ENCODE measurements at regions not wholly inside any gene's neighbourhood (a gene's known extent, or its start where the extent isn't known, plus 50 kb on each side); places are given as distances from the start of the nearest gene placed in this dataset.

GRCh38 chr5:164435576-164435975 lies 930.2 kb downstream of the MAT2B start:
- H3K27ac ChIP-seq = no peak overlapping the region
- no peak for DNase-seq
- H3K27me3 ChIP-seq = no peaks in the 10 kb centered on the region
- H3K4me1 ChIP-seq = no peaks in the 10 kb centered on the region
- no peak overlapping the region for H3K4me3 ChIP-seq
- H3K36me3 ChIP-seq = no peaks in the 10 kb centered on the region
- H3K9me3 ChIP-seq = no peaks in the 10 kb centered on the region
- TF ChIP-seq, protein P1, sequence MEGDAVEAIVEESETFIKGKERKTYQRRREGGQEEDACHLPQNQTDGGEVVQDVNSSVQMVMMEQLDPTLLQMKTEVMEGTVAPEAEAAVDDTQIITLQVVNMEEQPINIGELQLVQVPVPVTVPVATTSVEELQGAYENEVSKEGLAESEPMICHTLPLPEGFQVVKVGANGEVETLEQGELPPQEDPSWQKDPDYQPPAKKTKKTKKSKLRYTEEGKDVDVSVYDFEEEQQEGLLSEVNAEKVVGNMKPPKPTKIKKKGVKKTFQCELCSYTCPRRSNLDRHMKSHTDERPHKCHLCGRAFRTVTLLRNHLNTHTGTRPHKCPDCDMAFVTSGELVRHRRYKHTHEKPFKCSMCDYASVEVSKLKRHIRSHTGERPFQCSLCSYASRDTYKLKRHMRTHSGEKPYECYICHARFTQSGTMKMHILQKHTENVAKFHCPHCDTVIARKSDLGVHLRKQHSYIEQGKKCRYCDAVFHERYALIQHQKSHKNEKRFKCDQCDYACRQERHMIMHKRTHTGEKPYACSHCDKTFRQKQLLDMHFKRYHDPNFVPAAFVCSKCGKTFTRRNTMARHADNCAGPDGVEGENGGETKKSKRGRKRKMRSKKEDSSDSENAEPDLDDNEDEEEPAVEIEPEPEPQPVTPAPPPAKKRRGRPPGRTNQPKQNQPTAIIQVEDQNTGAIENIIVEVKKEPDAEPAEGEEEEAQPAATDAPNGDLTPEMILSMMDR (IDR thresholded peaks at IDR 0.05) = no peak
- intact Hi-C loops (cut with DNase I; ENCODE audit: low total_unique reads) = no loop called here

DNA sequence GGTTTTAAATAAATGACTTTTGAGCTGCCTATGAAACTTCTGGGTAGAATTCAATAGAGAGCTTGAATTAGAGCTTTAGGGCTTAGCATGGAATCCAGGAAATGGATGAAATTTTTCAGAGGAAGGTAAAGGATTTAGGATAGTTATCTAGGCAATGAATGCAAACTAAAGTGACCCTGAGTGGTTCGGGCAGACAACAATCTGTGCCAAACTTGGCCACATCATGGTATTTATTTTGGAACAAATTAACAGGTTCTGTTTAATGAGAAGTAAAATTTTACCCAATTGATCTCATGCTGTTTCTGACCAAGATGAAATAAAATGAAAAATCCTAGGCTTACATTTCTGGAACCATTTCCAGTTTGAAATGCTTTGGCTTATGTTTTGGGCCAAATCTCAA lies 934.4 kb downstream of the MAT2B start:
- Histone ChIP-seq H3K4me3 (no peak overlapping the region), H3K4me1 (no peaks in the 10 kb centered on the region), H3K9me3 (no peaks in the 10 kb centered on the region), H3K27me3 (no peaks in the 10 kb centered on the region), H3K27ac (no peak overlapping the region), H3K36me3 (no peaks in the 10 kb centered on the region)
- TF ChIP-seq, protein P1 (IDR thresholded peaks at IDR 0.05) = no peak
- intact Hi-C loops (cut with DNase I; ENCODE audit: low total_unique reads) = no loop called here
- DNase-seq = no peak

DNA sequence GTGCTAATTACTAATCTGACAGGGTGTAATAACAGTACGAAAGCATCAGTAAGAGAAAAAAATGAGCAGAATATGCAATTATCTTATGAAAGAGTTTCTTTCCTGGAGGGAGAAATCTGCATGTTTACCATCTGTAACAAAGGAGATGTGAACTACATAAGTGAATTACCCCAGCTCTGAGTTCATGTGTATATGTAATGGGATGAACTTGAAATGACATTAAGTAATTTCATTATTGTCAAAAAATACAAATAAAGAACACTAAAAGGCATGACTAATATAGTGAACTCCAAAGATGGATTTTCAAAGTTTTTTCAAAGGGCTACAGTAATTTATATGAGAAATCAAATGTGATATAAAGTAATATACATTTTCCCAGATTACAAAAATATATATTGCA lies 944.0 kb downstream of the MAT2B start:
- no peak for DNase-seq
- Histone ChIP-seq H3K36me3 (no peaks in the 10 kb centered on the region), H3K27me3 (no peaks in the 10 kb centered on the region), H3K27ac (no peak overlapping the region), H3K4me1 (no peaks in the 10 kb centered on the region), H3K4me3 (no peak overlapping the region), H3K9me3 (no peaks in the 10 kb centered on the region)
- TF ChIP-seq, protein P1 (IDR thresholded peaks at IDR 0.05) = no peak
- intact Hi-C loops (cut with DNase I; ENCODE audit: low total_unique reads) = no loop called here

- no peaks in the 10 kb centered on the region for H3K27me3 ChIP-seq
- no peaks in the 10 kb centered on the region for H3K36me3 ChIP-seq
- H3K4me1 ChIP-seq = no peaks in the 10 kb centered on the region
- DNase-seq = no peak
- H3K9me3 ChIP-seq = no peaks in the 10 kb centered on the region
- TF ChIP-seq, protein P1 (IDR thresholded peaks at IDR 0.05) = no peak
- intact Hi-C loops (cut with DNase I; ENCODE audit: low total_unique reads) = no loop called here
- no peak overlapping the region for H3K27ac ChIP-seq
- no peak overlapping the region for H3K4me3 ChIP-seq
Measured at GRCh38 chr5:164466033-164466432, 960.6 kb downstream of the MAT2B start.

- no peaks in the 10 kb centered on the region for H3K9me3 ChIP-seq
- intact Hi-C loops (cut with DNase I; ENCODE audit: low total_unique reads) = no loop called here
- H3K4me1 ChIP-seq = no peaks in the 10 kb centered on the region
- no peak overlapping the region for H3K27ac ChIP-seq
- TF ChIP-seq, protein P1 (IDR thresholded peaks at IDR 0.05) = no peak
- no peaks in the 10 kb centered on the region for H3K27me3 ChIP-seq
- no peaks in the 10 kb centered on the region for H3K36me3 ChIP-seq
- DNase-seq = no peak
- no peak overlapping the region for H3K4me3 ChIP-seq
Measured at GRCh38 chr5:164470312-164470711, 964.9 kb downstream of the MAT2B start.

DNA sequence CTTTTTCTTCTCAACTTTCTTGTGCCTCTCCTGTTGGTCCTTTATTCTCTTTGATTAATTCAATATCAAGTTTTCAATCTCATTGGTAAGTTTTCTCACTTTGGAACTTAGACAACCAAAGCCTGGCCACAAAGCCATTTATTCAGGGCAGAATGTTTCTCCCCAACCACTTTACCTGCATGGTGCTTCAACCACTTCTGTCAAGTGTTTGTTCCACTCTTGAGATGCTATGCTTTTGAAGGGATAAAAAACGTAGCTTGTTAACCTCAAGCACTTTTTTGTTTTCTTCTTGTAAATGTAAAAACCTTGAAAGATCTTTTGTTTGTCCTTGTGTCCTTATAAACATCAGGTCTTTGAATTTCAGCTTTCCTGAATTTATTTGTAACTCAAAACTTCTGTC lies 966.7 kb downstream of the MAT2B start:
- DNase-seq = no peak
- Histone ChIP-seq H3K27ac (no peak overlapping the region), H3K36me3 (no peaks in the 10 kb centered on the region), H3K4me3 (no peak overlapping the region), H3K4me1 (no peaks in the 10 kb centered on the region), H3K9me3 (no peaks in the 10 kb centered on the region), H3K27me3 (no peaks in the 10 kb centered on the region)
- intact Hi-C loops (cut with DNase I; ENCODE audit: low total_unique reads) = no loop called here
- TF ChIP-seq, protein P1 (IDR thresholded peaks at IDR 0.05) = no peak

Measured in tibial artery (tissue), 4 donors.